ENCODE measurements at regions not wholly inside any gene's neighbourhood (a gene's known extent, or its start where the extent isn't known, plus 50 kb on each side); places are given as distances from the start of the nearest gene placed in this dataset.

DNA sequence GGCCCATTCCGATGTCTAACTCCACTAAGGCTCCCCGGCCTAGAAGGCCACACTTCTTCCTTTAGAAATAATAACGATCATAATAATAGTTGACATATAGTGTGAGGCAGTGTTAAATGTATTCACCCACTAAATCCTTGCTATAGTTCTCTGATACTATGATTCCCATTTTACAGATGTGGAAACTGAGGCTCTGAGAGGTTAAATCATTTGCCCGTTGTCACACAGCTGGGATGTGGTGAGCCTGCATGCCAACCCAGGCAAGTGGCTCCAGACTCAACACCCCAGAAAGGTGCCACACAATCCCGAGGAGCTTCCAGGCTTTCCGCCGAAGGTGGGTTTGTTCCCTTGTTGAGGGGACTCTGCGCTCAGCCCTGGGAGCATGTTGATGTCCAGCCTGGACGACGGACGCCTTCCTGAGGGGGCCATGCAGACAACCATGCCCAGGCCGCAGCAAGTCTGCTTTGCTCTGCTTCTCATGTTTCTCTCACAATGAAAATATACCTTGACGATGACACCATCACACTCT is 104.6 kb upstream of the CDYL start:
- no peak overlapping the region for H3K4me3 ChIP-seq (replicated peaks in 1 of 3; ENCODE audit: insufficient read depth in 1 of 3, low read depth in 1 of 3, low read length in 3 of 3)
- no peaks in the 10 kb centered on the region for H3K36me3 ChIP-seq (ENCODE audit: control insufficient read depth in 2 of 2, extremely low read depth in 1 of 2, insufficient read depth in 2 of 2, low read length in 2 of 2)
- DNase-seq (ENCODE audit: low read depth, low spot score) (no peak), FAIRE-seq (no peak)
- BruUV-seq (replicated peaks): no TSS peak
- no peaks in the 10 kb centered on the region for H3K9me1 ChIP-seq (replicated peaks; ENCODE audit: control insufficient read depth, extremely low read depth, insufficient read depth, low read length)
- H3K4me2 ChIP-seq (ENCODE audit: insufficient read depth, low read length): no peak overlapping the region
- CTCF ChIA-PET: interaction anchor here (0.7 kb wide), 1 partner anchor 23 kb away, joined by 3 read pairs; no protein-coding TSS in a partner anchor
- H4K20me1 ChIP-seq (replicated peaks; ENCODE audit: control insufficient read depth, extremely low read depth, insufficient read depth, low read length): no peaks in the 10 kb centered on the region
- H3K27me3 ChIP-seq (ENCODE audit: control insufficient read depth in 2 of 2, insufficient read depth in 2 of 2, low read length in 2 of 2): peaks cover 0 to 4% of the 10 kb centered on the region in 2 experiments
- no peaks in the 10 kb centered on the region for H3K9me3 ChIP-seq (replicated peaks; ENCODE audit: control insufficient read depth, insufficient read depth, low read length)
- no peak overlapping the region for H3K9ac ChIP-seq (replicated peaks; ENCODE audit: extremely low read depth, insufficient read depth, low read length)
- no peak overlapping the region for H2AFZ ChIP-seq (ENCODE audit: low read depth, low read length)
- dilution Hi-C loops (cut with MboI; ENCODE audit: extremely low pct_ligation_motif_present, low sequenced_read_pairs) (no loop called here), intact Hi-C loops (cut with micrococcal nuclease) (no loop called here)
- H3K4me1 ChIP-seq (ENCODE audit: control insufficient read depth, extremely low read depth, insufficient read depth, low read length): no peaks in the 10 kb centered on the region
- H3K27ac ChIP-seq (ENCODE audit: insufficient read depth, low read depth, low read length): no peak overlapping the region
- no peaks in the 10 kb centered on the region for H3K79me2 ChIP-seq (ENCODE audit: control insufficient read depth, insufficient read depth, low read length)
- POLR2A ChIA-PET: no interaction called here
- TF ChIP-seq, protein P1, sequence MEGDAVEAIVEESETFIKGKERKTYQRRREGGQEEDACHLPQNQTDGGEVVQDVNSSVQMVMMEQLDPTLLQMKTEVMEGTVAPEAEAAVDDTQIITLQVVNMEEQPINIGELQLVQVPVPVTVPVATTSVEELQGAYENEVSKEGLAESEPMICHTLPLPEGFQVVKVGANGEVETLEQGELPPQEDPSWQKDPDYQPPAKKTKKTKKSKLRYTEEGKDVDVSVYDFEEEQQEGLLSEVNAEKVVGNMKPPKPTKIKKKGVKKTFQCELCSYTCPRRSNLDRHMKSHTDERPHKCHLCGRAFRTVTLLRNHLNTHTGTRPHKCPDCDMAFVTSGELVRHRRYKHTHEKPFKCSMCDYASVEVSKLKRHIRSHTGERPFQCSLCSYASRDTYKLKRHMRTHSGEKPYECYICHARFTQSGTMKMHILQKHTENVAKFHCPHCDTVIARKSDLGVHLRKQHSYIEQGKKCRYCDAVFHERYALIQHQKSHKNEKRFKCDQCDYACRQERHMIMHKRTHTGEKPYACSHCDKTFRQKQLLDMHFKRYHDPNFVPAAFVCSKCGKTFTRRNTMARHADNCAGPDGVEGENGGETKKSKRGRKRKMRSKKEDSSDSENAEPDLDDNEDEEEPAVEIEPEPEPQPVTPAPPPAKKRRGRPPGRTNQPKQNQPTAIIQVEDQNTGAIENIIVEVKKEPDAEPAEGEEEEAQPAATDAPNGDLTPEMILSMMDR (IDR thresholded peaks at IDR 0.05; ENCODE audit: extremely low read depth in 1 of 2, insufficient read depth in 1 of 2, low read depth in 1 of 2, low read length in 2 of 2): no peak
- TF ChIP-seq POLR2A (IDR thresholded peaks at IDR 0.05; ENCODE audit: low read depth, low read length) (no peak), JUN (IDR thresholded peaks at IDR 0.05; ENCODE audit: borderline replicate concordance, insufficient read depth, insufficient read length, low read depth) (no peak)

DNA sequence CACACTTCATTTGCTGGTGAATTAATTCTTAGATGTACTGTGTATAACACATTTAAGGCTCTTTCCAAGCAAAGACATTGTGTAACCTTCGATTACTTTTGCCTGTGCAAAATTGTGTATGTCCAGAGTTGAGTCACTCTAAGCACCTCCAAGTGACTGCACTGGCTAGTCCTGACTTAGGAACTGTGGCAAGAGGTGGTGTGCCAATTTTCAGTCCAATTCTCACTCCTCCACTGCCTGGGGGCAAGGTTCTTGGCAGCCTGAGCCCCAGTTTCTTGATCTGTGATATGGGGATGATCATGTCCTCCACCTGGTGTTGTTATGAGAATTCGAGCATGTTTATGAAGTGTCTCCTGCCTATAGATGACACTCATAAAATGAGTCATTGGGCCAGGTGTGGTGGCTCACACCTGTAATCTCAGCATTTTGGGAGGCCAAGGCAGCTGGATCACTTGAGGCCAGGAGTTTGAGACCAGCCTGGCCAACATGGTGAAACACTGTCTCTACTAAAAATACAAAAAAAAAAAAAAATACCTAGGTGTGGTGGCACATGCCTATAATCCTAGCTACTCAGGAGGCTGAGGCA is 105.3 kb upstream of the CDYL start:
- no peak overlapping the region for H3K27ac ChIP-seq (ENCODE audit: insufficient read depth, low read depth, low read length)
- DNase-seq (ENCODE audit: low read depth, low spot score): no peak
- H4K20me1 ChIP-seq (replicated peaks; ENCODE audit: control insufficient read depth, extremely low read depth, insufficient read depth, low read length): no peaks in the 10 kb centered on the region
- H3K4me3 ChIP-seq (replicated peaks in 1 of 3; ENCODE audit: insufficient read depth in 1 of 3, low read depth in 1 of 3, low read length in 3 of 3): no peak overlapping the region
- intact Hi-C loops (cut with micrococcal nuclease): no loop called here
- no TSS peak for BruUV-seq (replicated peaks)
- H3K4me2 ChIP-seq (ENCODE audit: insufficient read depth, low read length): no peak overlapping the region
- no peak overlapping the region for H2AFZ ChIP-seq (ENCODE audit: low read depth, low read length)
- H3K27me3 ChIP-seq (ENCODE audit: control insufficient read depth in 2 of 2, insufficient read depth in 2 of 2, low read length in 2 of 2): peaks cover 0 to 8% of the 10 kb centered on the region in 2 experiments
- H3K9me1 ChIP-seq (replicated peaks; ENCODE audit: control insufficient read depth, extremely low read depth, insufficient read depth, low read length): no peaks in the 10 kb centered on the region
- no peaks in the 10 kb centered on the region for H3K79me2 ChIP-seq (ENCODE audit: control insufficient read depth, insufficient read depth, low read length)
- POLR2A ChIA-PET: no interaction called here
- CTCF ChIA-PET: no interaction called here
- no peak for FAIRE-seq
- H3K36me3 ChIP-seq (ENCODE audit: control insufficient read depth in 2 of 2, extremely low read depth in 1 of 2, insufficient read depth in 2 of 2, low read length in 2 of 2): no peaks in the 10 kb centered on the region
- H3K9ac ChIP-seq (replicated peaks; ENCODE audit: extremely low read depth, insufficient read depth, low read length): no peak overlapping the region
- TF ChIP-seq EZH2 (IDR thresholded peaks at IDR 0.05; ENCODE audit: borderline replicate concordance, low read depth, low read length, severe bottlenecking) (no peak), POLR2AphosphoS5 (IDR thresholded peaks at IDR 0.05; ENCODE audit: insufficient read depth, low read depth, low read length) (no peak), JUN (IDR thresholded peaks at IDR 0.05; ENCODE audit: borderline replicate concordance, insufficient read depth, insufficient read length, low read depth) (no peak), GATA2 (IDR thresholded peaks at IDR 0.05; ENCODE audit: insufficient read depth, insufficient read length, low read depth, low read length) (no peak), MYC (IDR thresholded peaks at IDR 0.05; ENCODE audit: low read depth, low read length) (no peak), FOS (IDR thresholded peaks at IDR 0.05; ENCODE audit: borderline replicate concordance, insufficient read depth, low read length) (no peak), POLR2A (IDR thresholded peaks at IDR 0.05; ENCODE audit: low read depth, low read length) (no peak)
- TF ChIP-seq, protein P1 (IDR thresholded peaks at IDR 0.05; ENCODE audit: extremely low read depth in 1 of 2, insufficient read depth in 1 of 2, low read depth in 1 of 2, low read length in 2 of 2): no peak
- TF ChIP-seq, protein P2, sequence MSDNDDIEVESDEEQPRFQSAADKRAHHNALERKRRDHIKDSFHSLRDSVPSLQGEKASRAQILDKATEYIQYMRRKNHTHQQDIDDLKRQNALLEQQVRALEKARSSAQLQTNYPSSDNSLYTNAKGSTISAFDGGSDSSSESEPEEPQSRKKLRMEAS (IDR thresholded peaks at IDR 0.05; ENCODE audit: insufficient read depth, insufficient read length): no peak
- dilution Hi-C loops (cut with MboI; ENCODE audit: extremely low pct_ligation_motif_present, low sequenced_read_pairs): no loop called here
- no peaks in the 10 kb centered on the region for H3K9me3 ChIP-seq (replicated peaks; ENCODE audit: control insufficient read depth, insufficient read depth, low read length)
- no peaks in the 10 kb centered on the region for H3K4me1 ChIP-seq (ENCODE audit: control insufficient read depth, extremely low read depth, insufficient read depth, low read length)
